Lung microvascular endothelial cell (primary cell): ENCODE measurements at regions not wholly inside any gene's neighbourhood (a gene's known extent, or its start where the extent isn't known, plus 50 kb on each side); places are given as distances from the start of the nearest gene placed in this dataset.
"Not testable (repeated sequence)": the region's sequence is repeated elsewhere in the genome, so short reads cannot be mapped to it uniquely, and the experiment has no call there.

Source experiments
- DNase-seq, 2 donors: peaks; one replicate each; pipeline versions ENCODE4 v3.0.0 to v3.0.0-alpha.2; 2010; ENCODE audit warnings: low read depth in 2 of 2

DNA sequence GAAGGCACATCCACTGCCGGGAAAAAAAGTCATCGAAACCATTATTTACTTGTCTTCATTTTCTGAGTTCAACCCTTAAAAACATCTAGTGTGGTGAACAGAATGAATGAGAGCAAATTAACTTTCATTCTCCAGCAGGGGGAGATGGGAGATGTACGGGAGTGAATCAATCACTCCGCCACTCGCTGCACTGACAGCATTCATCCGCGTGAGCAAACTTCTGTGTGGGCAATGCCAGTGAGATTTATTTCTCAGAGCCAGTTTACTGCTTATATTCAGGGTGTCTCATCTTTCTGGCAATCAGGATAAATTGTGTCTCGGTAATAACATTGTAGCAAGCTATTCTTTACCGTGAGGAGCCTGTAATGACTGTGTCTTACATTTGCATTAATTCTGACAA is 463.6 kb upstream of the MIS18BP1 start:
- DNase-seq: no peak

- DNase-seq: no peak
Measured at GRCh38 chr14:45715946-45716345, 462.9 kb upstream of the MIS18BP1 start.

GRCh38 chr14:45709541-45709940 is 456.5 kb upstream of the MIS18BP1 start:
- no peak for DNase-seq

GRCh38 chr14:45705940-45706534 is 453.0 kb upstream of the MIS18BP1 start:
- DNase-seq: no peak

- no peak for DNase-seq
Measured at GRCh38 chr14:45699471-45699870, 446.5 kb upstream of the MIS18BP1 start.

DNA sequence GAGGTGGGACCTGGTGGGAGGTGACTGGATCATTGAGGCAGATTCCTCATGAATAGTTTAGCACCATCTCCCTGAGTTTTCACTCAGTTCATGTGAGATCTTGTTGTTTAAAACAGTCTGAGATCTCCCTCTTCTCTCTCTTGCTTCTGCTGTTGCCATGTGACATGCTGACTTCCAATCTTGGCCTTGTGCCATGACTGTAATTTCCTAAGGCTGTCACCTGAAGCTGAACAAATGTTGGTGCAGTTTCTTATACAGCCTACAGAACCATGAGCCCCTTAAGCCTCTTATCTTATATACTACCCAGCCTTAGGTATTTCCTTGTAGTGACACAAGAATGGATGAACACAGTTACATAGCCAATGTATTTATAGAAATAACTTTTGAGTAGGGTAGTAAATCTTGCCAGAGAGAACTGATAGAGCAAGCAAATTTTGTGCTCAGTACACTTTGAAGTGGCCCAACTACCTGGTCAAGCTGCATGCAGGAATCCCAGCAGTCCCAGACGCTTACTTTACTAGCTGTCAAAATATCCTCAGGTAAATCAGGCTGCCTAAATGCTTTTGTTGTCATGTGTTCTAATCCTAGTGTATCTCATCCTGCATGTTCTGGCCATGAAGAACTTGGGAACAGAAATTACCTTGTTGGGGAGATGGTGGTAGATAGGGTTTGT is 445.6 kb upstream of the MIS18BP1 start:
- DNase-seq: peak; percentile 1 to 21

GRCh38 chr14:45686771-45687170 is 433.8 kb upstream of the MIS18BP1 start:
- DNase-seq: no peak

DNA sequence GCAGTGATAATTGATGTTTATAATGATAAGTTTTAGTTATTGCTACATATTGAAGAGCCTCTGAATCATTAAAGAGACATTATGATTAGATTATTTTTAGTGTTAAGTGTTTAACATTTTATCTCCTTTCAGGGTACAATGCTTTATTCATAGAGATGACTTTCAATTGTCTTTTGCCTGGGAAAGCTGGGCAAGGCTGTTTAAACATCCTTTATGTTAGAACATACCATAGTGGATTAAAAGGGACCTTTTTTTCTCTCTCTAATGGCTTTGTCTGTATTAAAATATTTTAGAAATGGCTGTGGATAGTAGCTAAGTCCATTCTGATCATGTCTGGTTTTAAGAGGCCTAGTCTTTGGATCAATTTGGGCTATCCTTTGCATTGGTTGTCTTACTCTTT is 427.5 kb upstream of the MIS18BP1 start:
- DNase-seq: no peak

GRCh38 chr14:45679853-45680252 is 426.9 kb upstream of the MIS18BP1 start:
- peak in 1 of 2 donors; percentile 64 for DNase-seq

DNA sequence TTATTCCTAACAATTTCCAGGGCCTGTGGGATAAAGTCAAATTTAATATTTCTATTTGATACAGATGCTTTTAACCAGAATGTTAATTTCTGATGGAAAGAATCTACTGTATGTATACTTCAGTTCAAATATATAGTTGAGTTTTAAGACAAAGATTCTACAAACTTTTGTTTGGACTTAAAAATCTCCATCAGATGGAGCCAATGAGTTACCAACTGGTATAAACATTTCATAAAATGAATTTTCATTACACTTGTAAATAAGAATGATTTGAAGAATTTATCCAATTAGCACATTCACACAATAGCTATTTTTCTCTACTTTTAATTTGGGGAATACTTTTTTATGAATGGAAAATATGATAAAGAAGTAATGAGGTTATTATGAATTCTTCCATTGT is 425.2 kb upstream of the MIS18BP1 start:
- DNase-seq: no peak

DNA sequence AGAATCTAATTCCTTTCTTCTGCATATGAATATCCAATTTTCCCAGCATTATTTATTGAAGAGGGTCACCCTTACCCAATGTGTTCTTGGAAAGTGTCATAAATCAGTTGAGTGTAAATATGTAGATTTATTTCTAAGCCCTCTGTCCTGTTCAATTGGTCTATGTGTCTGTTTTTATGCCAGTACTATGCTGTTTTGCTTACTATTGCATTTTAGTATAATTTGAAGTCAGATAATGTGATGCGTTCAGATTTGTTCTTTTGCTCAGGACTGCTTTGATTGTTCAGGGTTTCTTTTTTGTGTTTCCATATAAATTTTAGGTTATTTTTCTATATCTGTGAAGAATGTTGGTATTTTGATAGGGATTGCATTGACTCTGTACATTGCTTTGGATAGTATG is 420.4 kb upstream of the MIS18BP1 start:
- no peak for DNase-seq

- no peak for DNase-seq
Measured at GRCh38 chr14:45664668-45665356, 411.8 kb upstream of the MIS18BP1 start.

DNA sequence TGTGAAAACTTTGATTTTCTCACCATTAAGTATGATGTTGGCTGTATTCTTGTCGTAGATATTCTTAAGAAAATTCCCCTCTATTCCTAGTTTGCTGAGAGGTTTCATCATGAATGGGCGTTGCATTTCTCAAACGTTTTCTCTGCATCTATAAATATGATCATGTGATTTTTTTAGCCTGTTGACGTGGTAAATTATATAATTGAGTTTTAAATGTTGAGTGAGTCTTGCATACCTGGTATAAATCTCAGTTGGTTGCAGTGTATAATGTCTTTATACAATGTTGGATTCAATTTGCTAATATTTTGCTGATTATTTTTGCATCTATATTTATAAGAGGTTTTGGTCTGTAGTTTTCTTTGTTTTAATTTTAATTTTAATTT is 405.9 kb upstream of the MIS18BP1 start:
- DNase-seq: no peak

DNA sequence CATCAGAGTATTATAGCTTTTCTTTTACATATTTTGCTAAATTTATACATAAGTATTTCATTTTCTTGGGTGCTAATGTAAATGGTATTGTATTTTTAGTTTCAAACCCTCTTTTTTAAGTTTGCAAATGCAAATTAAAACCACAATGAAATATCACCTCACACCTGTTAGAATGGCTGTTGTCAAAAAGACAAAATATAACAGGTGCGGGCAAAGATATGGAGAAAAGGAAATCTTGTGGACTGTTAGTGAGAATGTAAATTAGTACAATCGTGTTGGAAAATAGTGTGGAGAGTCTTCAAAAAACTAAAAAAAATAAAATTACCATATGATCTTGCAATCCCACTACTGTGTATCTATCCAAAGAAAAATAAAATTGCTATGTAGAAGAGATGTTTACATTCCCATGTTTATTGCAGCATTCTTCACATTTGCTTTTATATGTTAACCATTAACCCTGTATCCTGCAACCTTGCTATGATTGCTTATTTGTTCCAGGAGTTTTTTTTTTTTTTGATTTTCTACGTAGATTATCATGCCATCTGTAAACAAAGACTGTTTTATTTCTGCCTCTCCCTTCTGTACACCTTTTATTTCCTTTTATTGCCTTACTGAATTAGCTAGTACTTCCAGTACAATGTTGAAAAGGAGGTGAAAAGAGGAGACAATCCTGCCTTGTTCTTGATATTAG is 405.4 kb upstream of the MIS18BP1 start:
- no peak for DNase-seq

DNA sequence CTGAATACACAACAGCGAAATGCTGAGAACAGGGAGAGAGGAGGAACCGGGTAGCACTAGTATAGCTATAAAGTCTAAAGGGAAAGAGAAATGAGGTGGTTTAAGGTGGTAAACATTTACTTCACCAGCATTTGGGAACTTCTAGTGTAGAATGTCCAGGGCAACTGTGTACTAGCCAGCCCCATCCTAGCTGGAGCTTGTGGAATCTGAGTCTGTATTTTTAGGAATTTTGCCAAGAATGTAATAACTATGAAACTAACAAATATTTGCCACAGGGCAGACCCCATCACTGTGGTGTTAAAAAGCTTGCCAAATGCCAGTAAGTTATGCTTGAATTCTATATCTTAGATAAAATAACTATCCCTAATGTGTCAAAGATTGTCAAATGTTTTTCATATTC is 398.9 kb upstream of the MIS18BP1 start:
- no peak for DNase-seq

- DNase-seq: no peak
Measured at GRCh38 chr14:45650754-45651153, 397.8 kb upstream of the MIS18BP1 start.

- DNase-seq: no peak
Measured at GRCh38 chr14:45649051-45649450, 396.0 kb upstream of the MIS18BP1 start.

DNA sequence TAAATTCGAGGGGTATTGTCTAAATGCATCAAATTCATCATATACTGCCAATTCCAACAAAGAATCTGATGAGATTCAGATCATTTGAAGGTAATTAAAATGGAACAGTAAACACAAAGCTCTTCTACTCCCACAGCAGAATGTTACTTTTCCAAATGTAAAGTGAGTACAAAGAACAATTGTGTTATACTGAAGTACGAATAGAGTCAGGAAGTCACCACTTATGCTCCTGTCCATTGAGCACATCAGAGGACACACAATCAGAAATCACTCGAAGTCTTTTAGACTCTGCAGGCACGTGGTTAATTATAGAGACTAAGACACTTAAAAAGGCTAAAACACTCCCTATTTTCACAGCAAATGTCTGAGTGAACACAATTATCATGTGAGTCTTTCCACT is 388.5 kb upstream of the MIS18BP1 start:
- no peak for DNase-seq

DNA sequence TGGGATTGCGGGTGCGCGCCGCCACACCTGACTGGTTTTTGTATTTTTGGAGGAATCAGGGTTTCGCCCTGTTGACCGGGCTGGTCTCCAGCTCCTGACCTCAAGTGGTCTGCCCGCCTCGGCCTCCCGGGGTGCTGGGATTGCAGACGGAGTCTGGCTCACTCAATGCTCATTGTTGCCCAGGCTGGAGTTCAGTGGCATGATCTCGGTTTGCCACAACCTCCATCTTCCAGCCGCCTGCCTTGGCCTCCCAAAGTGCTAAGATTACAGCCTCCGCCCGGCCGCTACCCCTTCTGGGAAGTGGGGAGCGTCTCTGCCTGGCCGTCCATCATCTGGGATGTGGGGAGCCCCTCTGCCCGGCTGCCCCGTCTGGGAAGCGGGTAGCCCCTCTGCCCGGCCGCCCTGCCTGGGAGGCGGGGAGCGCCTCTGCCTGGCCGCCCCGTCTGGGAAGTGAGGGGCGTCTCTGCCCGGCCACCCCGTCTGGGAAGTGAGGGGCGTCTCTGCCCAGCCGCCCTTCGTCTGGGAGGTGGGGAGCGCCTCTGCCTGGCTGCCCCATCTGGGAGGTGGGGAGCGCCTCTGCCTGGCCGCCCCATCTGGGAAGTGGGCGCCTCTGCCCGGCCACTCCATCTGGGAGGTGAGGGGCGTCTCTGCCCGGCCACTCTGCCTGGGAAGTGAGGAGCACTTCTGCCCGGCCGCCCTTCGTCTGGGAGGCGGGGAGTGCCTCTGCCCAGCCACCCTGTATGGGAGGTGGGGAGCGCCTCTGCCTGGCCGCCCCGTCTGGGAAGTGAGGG is 381.8 kb upstream of the MIS18BP1 start:
- not testable (repeated sequence) for DNase-seq

DNA sequence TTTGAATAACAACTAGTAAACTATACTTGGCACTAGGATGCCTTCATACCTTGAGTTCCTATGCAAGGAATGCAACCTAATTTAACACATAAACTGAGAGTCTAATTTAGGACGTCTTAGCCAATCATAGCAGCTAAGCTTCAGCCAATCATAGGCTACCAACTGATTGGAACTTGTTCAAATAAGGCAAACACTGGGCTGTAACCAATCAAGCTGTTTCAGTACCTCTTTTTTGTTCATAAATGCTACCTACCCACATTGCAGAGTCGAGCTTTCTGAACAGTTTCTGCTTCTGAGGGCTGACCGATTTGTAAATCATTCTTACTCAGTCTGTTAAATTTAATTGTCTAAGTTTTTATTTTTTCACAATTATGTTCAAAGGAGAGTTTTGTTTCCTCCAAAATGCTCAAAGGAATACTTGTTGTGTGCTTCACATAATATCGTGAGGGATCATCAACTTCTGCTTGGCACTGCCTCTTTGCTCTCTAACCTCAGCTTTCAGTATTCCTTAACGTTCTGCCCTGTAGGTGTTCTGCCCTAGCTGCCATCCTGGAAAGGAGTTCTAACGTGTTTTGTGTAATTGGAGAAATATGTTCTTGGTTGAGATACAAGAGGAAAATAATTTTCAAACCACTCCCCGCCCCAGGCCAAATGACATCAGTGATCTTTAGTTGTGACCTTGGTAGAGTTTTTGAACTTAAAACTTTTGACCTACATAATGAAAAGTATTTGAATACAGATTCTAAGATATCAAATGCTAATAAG is 380.4 kb upstream of the MIS18BP1 start:
- no peak for DNase-seq

DNA sequence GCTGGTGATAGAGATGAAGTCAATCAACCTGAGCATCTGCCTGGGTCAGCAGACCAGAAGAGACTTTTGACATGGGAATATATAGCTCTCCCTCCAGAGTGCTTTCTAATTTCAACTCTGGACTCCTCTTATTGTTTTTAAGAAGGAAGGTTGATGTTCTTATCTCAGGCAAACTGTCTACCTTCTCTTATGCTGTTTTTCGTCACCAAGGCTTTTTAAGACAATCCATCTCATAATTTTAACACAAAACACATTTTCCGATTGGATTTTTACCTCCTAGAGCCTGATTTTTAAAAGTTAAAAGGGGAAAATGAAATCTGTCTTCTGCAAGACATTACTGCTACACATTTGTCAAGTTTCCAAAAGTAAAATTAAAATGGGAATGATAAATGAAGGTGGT is 368.7 kb upstream of the MIS18BP1 start:
- no peak for DNase-seq
